Natural killer cell (primary cell): ENCODE measurements at regions not wholly inside any gene's neighbourhood (a gene's known extent, or its start where the extent isn't known, plus 50 kb on each side); places are given as distances from the start of the nearest gene placed in this dataset.

Experiments used
- ATAC-seq, 3 donors: fragments of 150-1000 bp in 2 of 3; fragments of 200-7000 bp in 1 of 3; cut with Tn5 transposase; 1 replicate in 1 of 3; 2 replicates in 2 of 3; pipeline ENCODE4 v1.10.0; 2021; ENCODE audit warnings: mild to moderate bottlenecking in 2 of 3, moderate library complexity in 2 of 3
- DNase-seq, 2 donors: peaks; one replicate each; pipeline versions ENCODE4 v3.0.0 to v3.0.0-alpha.2; 2013 to 2021; ENCODE audit warnings: mixed read lengths in 1 of 2
- H3K27ac ChIP-seq: one replicate; pipeline ENCODE4 v1.5.1; 2013; ENCODE audit warnings: mild to moderate bottlenecking, low read length
- H3K27me3 ChIP-seq: one replicate; pipeline ENCODE4 v1.6.1; 2013; ENCODE audit warnings: low read length; ENCODE audit not compliant: control insufficient read depth, insufficient read depth
- H3K36me3 ChIP-seq: one replicate; pipeline ENCODE4 v1.6.1; 2013; ENCODE audit warnings: low read length; ENCODE audit not compliant: control insufficient read depth, insufficient read depth
- H3K4me1 ChIP-seq: one replicate; pipeline ENCODE4 v1.6.1; 2013; ENCODE audit warnings: low read length; ENCODE audit not compliant: control insufficient read depth, insufficient read depth
- H3K4me3 ChIP-seq: one replicate; pipeline ENCODE4 v1.5.1; 2013; ENCODE audit warnings: low read length
- H3K9me3 ChIP-seq: one replicate; pipeline ENCODE4 v1.6.1; 2013; ENCODE audit warnings: low read length; ENCODE audit not compliant: control insufficient read depth, insufficient read depth
- H3K27ac Mint-ChIP-seq, 2 donors: one replicate each; pipeline ENCODE4 v1.8.0; 2022; ENCODE audit warnings: mild to moderate bottlenecking in 2 of 2, mixed read lengths in 2 of 2, moderate library complexity in 1 of 2
- H3K27me3 Mint-ChIP-seq, 2 donors: one replicate each; pipeline ENCODE4 v1.8.0; 2022; ENCODE audit warnings: low read depth in 2 of 2, mixed read lengths in 2 of 2
- H3K36me3 Mint-ChIP-seq: one replicate; pipeline ENCODE4 v1.8.0; 2022; ENCODE audit warnings: mixed read lengths
- H3K4me1 Mint-ChIP-seq, 2 donors: one replicate each; pipeline ENCODE4 v1.8.0; 2022; ENCODE audit warnings: mixed read lengths in 2 of 2
- H3K4me3 Mint-ChIP-seq: one replicate; pipeline ENCODE4 v1.8.0; 2022; ENCODE audit warnings: mild to moderate bottlenecking, moderate library complexity, mixed read lengths
- H3K9me3 Mint-ChIP-seq, 2 donors: one replicate each; pipeline ENCODE4 v1.8.0; 2022; ENCODE audit warnings: mixed read lengths in 2 of 2
- WGBS: methylation state at CpG from one replicate; pipeline ENCODE4 v1.1.7; 2013; ENCODE audit warnings: missing lambda C conversion rate; ENCODE audit not compliant: insufficient coverage; 5-methylcytosine and 5-hydroxymethylcytosine counted together
- intact Hi-C: fragments of 100-400 bp; cut with micrococcal nuclease; formaldehyde crosslinking; loops from one replicate; pipeline ENCODE4 v1.14.2; 2022
- TF ChIP-seq, protein P1 (sequence below): fragments of 200-600 bp; IDR thresholded peaks from one replicate; pipeline ENCODE4 v1.8.0; 2022; ENCODE audit warnings: antibody characterized with exemption

DNA sequence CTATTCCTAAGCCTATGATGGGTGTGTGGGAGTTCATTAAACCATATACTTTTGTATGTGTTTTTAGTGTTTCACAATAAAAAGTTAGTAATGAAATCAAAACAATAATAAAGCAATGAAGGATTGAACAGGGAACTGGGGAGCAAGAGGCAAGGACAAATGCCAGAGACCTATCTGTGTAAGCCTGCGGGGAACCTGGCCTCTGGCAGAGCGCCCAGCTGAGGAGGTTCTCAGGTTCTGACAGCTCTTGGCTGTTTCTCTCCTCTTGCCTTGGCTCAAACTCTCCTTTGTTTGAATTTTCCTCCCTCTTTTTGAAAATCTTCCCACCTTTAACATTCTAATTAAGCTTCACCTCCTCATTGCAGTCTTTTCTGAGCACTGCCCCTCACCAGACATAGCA, 200.0 kb upstream of the NCKAP5 start:
- peaks cover 4 to 8% of the 10 kb centered on the region in 2 donors for H3K9me3 Mint-ChIP-seq
- no peak for ATAC-seq

DNA sequence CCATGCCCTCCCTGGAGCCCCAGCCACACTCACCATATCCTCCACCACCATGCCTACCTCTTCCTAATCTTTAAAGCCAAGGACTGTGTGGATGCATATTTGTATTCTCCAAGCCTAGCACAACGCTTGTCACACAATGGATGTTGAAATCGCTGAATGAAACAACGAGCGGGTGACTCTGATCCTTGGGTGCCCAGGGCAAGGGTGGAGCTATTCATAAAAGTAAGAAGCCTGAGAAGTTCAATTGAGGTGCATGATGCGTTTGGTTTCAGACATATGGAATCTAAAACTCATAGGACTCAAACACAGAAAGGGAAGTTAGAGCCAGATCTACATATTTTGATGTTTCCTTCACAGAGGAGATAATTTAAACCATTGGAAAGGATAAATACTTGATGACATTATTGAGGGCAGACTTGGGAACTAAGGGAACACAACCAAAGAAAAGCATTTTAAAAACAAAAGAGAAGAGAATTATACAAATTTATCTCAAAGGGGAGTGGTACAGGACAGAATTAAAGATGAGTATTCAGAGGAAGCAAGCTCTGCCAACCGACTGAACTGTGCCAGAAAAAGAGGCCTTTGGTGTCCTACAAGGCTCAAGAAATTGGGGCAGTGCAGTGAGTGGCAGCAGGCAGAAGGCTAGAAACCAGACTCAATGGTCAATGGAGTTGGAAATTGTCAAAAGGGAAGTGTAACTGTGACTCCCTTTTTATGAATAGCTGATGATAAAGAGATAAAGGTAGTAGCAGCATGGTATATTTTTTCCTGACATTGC, 200.6 kb upstream of the NCKAP5 start:
- no peak for DNase-seq
- 89% methylated on average over 6 of the region's 6 CpGs for WGBS
- Mint-ChIP-seq H3K4me1 (no peaks in the 10 kb centered on the region), H3K36me3 (no peaks in the 10 kb centered on the region), H3K27me3 (no peaks in the 10 kb centered on the region), H3K9me3 (peaks cover 4 to 8% of the 10 kb centered on the region in 2 donors), H3K27ac (no peak overlapping the region), H3K4me3 (no peak overlapping the region)
- no peak overlapping the region for H3K4me3 ChIP-seq
- H3K4me1 ChIP-seq, result no peaks in the 10 kb centered on the region
- H3K9me3 ChIP-seq, result no peaks in the 10 kb centered on the region
- no peak overlapping the region for H3K27ac ChIP-seq
- intact Hi-C loops, result no loop called here
- no peak for ATAC-seq
- no peaks in the 10 kb centered on the region for H3K36me3 ChIP-seq
- TF ChIP-seq, protein P1, sequence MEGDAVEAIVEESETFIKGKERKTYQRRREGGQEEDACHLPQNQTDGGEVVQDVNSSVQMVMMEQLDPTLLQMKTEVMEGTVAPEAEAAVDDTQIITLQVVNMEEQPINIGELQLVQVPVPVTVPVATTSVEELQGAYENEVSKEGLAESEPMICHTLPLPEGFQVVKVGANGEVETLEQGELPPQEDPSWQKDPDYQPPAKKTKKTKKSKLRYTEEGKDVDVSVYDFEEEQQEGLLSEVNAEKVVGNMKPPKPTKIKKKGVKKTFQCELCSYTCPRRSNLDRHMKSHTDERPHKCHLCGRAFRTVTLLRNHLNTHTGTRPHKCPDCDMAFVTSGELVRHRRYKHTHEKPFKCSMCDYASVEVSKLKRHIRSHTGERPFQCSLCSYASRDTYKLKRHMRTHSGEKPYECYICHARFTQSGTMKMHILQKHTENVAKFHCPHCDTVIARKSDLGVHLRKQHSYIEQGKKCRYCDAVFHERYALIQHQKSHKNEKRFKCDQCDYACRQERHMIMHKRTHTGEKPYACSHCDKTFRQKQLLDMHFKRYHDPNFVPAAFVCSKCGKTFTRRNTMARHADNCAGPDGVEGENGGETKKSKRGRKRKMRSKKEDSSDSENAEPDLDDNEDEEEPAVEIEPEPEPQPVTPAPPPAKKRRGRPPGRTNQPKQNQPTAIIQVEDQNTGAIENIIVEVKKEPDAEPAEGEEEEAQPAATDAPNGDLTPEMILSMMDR, result no peak
- no peaks in the 10 kb centered on the region for H3K27me3 ChIP-seq

More for the DNA sequence above, 200.0 kb upstream of the NCKAP5 start:
- no peaks in the 10 kb centered on the region for H3K27me3 ChIP-seq
- intact Hi-C loops, result no loop called here
- WGBS, result 88% methylated on average over 2 of the region's 2 CpGs
- Mint-ChIP-seq H3K4me1 (no peaks in the 10 kb centered on the region), H3K27ac (no peak overlapping the region), H3K4me3 (no peak overlapping the region), H3K36me3 (no peaks in the 10 kb centered on the region), H3K27me3 (no peaks in the 10 kb centered on the region)
- H3K27ac ChIP-seq, result no peak overlapping the region
- TF ChIP-seq, protein P1, result no peak
- DNase-seq, result no peak
- H3K4me3 ChIP-seq, result no peak overlapping the region
- no peaks in the 10 kb centered on the region for H3K36me3 ChIP-seq
- no peaks in the 10 kb centered on the region for H3K4me1 ChIP-seq
- H3K9me3 ChIP-seq, result no peaks in the 10 kb centered on the region

- H3K27me3 ChIP-seq, result no peaks in the 10 kb centered on the region
- no peak overlapping the region for H3K27ac Mint-ChIP-seq
- TF ChIP-seq, protein P1, result no peak
- no peaks in the 10 kb centered on the region for H3K27me3 Mint-ChIP-seq
- 70% methylated on average over 2 of the region's 2 CpGs for WGBS
- intact Hi-C loops, result no loop called here
- H3K36me3 ChIP-seq, result no peaks in the 10 kb centered on the region
- ATAC-seq (no peak), DNase-seq (no peak)
- H3K9me3 ChIP-seq, result no peaks in the 10 kb centered on the region
- H3K36me3 Mint-ChIP-seq, result no peaks in the 10 kb centered on the region
- no peaks in the 10 kb centered on the region for H3K4me1 Mint-ChIP-seq
- no peak overlapping the region for H3K27ac ChIP-seq
- no peak overlapping the region for H3K4me3 Mint-ChIP-seq
- no peak overlapping the region for H3K4me3 ChIP-seq
- no peaks in the 10 kb centered on the region for H3K4me1 ChIP-seq
- peaks cover 0 to 3% of the 10 kb centered on the region in 2 donors for H3K9me3 Mint-ChIP-seq
Measured at GRCh38 chr2:133773854-133774653, 205.8 kb upstream of the NCKAP5 start.
